Small intestine (tissue), 7 donors: ENCODE measurements at regions not wholly inside any gene's neighbourhood (a gene's known extent, or its start where the extent isn't known, plus 50 kb on each side); places are given as distances from the start of the nearest gene placed in this dataset.

Source experiments
- DNase-seq, 2 donors: peaks; one replicate each; pipeline versions ENCODE4 v3.0.0 to v3.0.0-alpha.2; 2013
- FAIRE-seq: peaks from 2 replicates; lab custom pipeline; 2012; peaks lifted over from hg19 to GRCh38; lab: Jason Lieb, UNC
- H3K27ac ChIP-seq, 3 donors: one replicate each; pipeline ENCODE4 v1.5.1; 2013; ENCODE audit warnings: low read length in 2 of 3, mild to moderate bottlenecking in 2 of 3, control low read depth in 1 of 3, inconsistent platforms in 1 of 3, low read depth in 1 of 3, moderate library complexity in 1 of 3
- H3K27me3 ChIP-seq, 3 donors: one replicate each; pipeline ENCODE4 v1.6.1; 2013; ENCODE audit warnings: low read length in 3 of 3, inconsistent platforms in 1 of 3; ENCODE audit not compliant: control insufficient read depth in 3 of 3, insufficient read depth in 3 of 3
- H3K36me3 ChIP-seq, 3 donors: one replicate each; pipeline ENCODE4 v1.6.1; 2013; ENCODE audit warnings: low read length in 3 of 3, inconsistent platforms in 1 of 3, low read depth in 1 of 3, mild to moderate bottlenecking in 1 of 3, moderate library complexity in 1 of 3; ENCODE audit not compliant: control insufficient read depth in 3 of 3, insufficient read depth in 2 of 3
- H3K4me1 ChIP-seq, 3 donors: one replicate each; pipeline ENCODE4 v1.6.1; 2013; ENCODE audit warnings: low read length in 2 of 3, inconsistent platforms in 1 of 3, low read depth in 1 of 3, mild to moderate bottlenecking in 1 of 3, moderate library complexity in 1 of 3; ENCODE audit not compliant: control insufficient read depth in 3 of 3, insufficient read depth in 2 of 3
- H3K4me3 ChIP-seq, 3 donors: one replicate each; pipeline ENCODE4 v1.5.1; 2013; ENCODE audit warnings: low read length in 3 of 3, control low read depth in 1 of 3, inconsistent platforms in 1 of 3, low read depth in 1 of 3, mild to moderate bottlenecking in 1 of 3, moderate library complexity in 1 of 3
- H3K9me3 ChIP-seq, 2 donors: one replicate each; pipeline ENCODE4 v1.6.1; 2013; ENCODE audit warnings: low read depth in 1 of 2, low read length in 1 of 2; ENCODE audit not compliant: control insufficient read depth in 2 of 2, insufficient read depth in 1 of 2
- WGBS, 3 donors: extraction: QIAGEN DNeasy Blood & Tissue Kit; methylation state at CpG; one replicate each; pipeline ENCODE4 v1.1.7; 2013; 5-methylcytosine and 5-hydroxymethylcytosine counted together
- donor health status: healthy with polysubstance abuse.
- donor health status: control.
- donor health status: control.
- donor health status: Bipolar disorder and iron deficiency.
- donor health status: healthy.

DNA sequence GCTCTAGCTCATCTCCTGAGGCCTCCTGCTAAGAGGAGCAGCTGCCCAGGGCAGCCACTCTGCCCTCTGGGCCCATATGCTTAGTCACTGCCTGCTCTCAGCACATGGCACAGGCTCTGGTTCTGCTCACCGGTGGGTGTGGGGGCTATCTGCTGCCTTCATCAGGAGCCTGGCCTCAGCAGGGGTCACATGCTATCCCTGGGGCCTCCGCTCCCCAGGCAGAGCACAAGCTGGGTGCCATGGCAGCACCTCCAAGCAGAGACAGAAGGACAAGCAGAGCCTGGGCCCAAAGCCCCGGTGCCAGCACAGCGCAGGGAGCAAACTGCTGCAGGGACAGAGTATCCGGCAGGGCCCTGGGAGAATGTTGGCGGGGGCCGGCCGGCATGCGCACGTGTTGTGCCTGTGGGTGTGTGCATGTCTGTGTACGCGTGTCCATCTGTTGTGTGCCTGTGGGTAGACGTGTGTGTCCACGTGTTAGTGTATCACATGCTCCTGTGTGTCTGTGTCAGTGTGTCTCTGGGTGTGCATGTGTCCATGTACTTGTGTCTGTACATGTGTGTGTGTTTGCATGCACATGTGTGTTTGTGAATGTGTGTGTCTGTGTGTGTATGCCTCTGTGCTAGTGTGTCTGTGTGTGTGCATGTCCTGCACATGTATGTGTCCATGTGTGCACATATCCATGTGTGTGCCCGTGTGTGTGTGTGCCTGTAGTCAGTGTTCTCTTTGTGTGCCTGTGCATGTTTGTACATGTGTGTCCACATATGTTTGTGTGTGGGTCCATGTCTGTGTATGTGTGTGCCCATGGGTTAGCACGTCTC lies 326.9 kb downstream of the TMEM121 start:
- no peak overlapping the region for H3K4me3 ChIP-seq
- H3K9me3 ChIP-seq, result peaks cover 0 to 64% of the 10 kb centered on the region in 2 donors
- H3K36me3 ChIP-seq, result no peaks in the 10 kb centered on the region
- no peaks in the 10 kb centered on the region for H3K27me3 ChIP-seq
- 80 to 92% (median 87%) methylated on average over 16 of the region's 16 CpGs for WGBS, 3 donors
- H3K4me1 ChIP-seq, result no peaks in the 10 kb centered on the region
- DNase-seq (no peak), FAIRE-seq (no peak)
- no peak overlapping the region for H3K27ac ChIP-seq

GRCh38 chr14:105853907-105854599 lies 327.7 kb downstream of the TMEM121 start:
- Histone ChIP-seq H3K36me3 (no peaks in the 10 kb centered on the region), H3K4me3 (no peak overlapping the region), H3K9me3 (peaks cover 0 to 72% of the 10 kb centered on the region in 2 donors), H3K27me3 (no peaks in the 10 kb centered on the region), H3K27ac (no peak overlapping the region), H3K4me1 (no peaks in the 10 kb centered on the region)
- FAIRE-seq, result no peak
- 88 to 91% (median 90%) methylated on average over 25 of the region's 25 CpGs for WGBS, 3 donors
- no peak for DNase-seq

- no peaks in the 10 kb centered on the region for H3K4me1 ChIP-seq
- 90 to 94% (median 91%) methylated on average over 25 to 26 of the region's 26 CpGs for WGBS, 3 donors
- peaks cover 0 to 77% of the 10 kb centered on the region in 2 donors for H3K9me3 ChIP-seq
- no peak for FAIRE-seq
- DNase-seq, result no peak
- H3K27me3 ChIP-seq, result no peaks in the 10 kb centered on the region
- no peaks in the 10 kb centered on the region for H3K36me3 ChIP-seq
- H3K4me3 ChIP-seq, result no peak overlapping the region
- no peak overlapping the region for H3K27ac ChIP-seq
Measured at GRCh38 chr14:105854600-105855245, 328.3 kb downstream of the TMEM121 start.

- Histone ChIP-seq H3K36me3 (no peaks in the 10 kb centered on the region), H3K4me1 (no peaks in the 10 kb centered on the region), H3K27me3 (no peaks in the 10 kb centered on the region), H3K4me3 (no peak overlapping the region), H3K27ac (no peak overlapping the region), H3K9me3 (peaks cover 0 to 80% of the 10 kb centered on the region in 2 donors)
- no peak for DNase-seq
- FAIRE-seq, result no peak
- 75 to 89% (median 78%) methylated on average over 33 to 35 of the region's 35 CpGs for WGBS, 3 donors
Measured at GRCh38 chr14:105855246-105855892, 329.0 kb downstream of the TMEM121 start.

GRCh38 chr14:105855893-105856675 lies 329.7 kb downstream of the TMEM121 start:
- no peak for FAIRE-seq
- no peaks in the 10 kb centered on the region for H3K36me3 ChIP-seq
- H3K27me3 ChIP-seq, result no peaks in the 10 kb centered on the region
- DNase-seq, result peak in 1 of 2 donors; percentile 45
- peaks cover 0 to 82% of the 10 kb centered on the region in 2 donors for H3K9me3 ChIP-seq
- no peak overlapping the region for H3K27ac ChIP-seq
- 53 to 84% (median 72%) methylated on average over 28 of the region's 28 CpGs for WGBS, 3 donors
- H3K4me1 ChIP-seq, result no peaks in the 10 kb centered on the region
- no peak overlapping the region for H3K4me3 ChIP-seq

DNA sequence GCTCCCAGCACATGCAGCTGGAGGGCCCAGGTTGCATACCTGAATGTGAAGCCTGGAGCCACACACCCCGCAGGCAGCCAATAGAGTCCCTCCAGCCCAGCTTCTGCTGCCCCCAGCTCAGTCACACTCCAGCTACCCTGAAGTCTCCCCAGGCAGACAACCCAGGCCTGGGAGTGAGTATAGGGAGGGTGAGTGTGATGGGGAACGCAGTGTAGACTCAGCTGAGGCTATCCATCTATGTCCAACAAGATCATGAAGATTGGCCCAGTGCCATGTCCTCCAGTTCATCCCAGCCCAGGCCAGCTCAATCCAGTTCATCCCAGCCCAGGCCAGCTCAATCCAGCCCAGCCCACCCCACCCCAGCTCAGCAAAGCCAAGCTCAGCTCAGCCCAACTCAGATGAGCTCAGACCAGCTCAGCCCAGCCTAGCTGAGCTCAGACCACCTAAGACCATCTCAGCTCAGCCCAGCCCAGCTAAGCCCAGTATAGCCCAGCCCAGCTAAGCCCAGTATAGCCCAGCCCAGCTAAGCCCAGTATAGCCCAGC lies 330.4 kb downstream of the TMEM121 start:
- FAIRE-seq, result no peak
- no peaks in the 10 kb centered on the region for H3K36me3 ChIP-seq
- no peak for DNase-seq
- H3K4me1 ChIP-seq, result no peaks in the 10 kb centered on the region
- no peak overlapping the region for H3K4me3 ChIP-seq
- H3K27ac ChIP-seq, result no peak overlapping the region
- H3K9me3 ChIP-seq, result peaks cover 0 to 77% of the 10 kb centered on the region in 2 donors
- 85 to 88% (median 85%) methylated on average over 2 of the region's 2 CpGs for WGBS, 3 donors
- H3K27me3 ChIP-seq, result no peaks in the 10 kb centered on the region

DNA sequence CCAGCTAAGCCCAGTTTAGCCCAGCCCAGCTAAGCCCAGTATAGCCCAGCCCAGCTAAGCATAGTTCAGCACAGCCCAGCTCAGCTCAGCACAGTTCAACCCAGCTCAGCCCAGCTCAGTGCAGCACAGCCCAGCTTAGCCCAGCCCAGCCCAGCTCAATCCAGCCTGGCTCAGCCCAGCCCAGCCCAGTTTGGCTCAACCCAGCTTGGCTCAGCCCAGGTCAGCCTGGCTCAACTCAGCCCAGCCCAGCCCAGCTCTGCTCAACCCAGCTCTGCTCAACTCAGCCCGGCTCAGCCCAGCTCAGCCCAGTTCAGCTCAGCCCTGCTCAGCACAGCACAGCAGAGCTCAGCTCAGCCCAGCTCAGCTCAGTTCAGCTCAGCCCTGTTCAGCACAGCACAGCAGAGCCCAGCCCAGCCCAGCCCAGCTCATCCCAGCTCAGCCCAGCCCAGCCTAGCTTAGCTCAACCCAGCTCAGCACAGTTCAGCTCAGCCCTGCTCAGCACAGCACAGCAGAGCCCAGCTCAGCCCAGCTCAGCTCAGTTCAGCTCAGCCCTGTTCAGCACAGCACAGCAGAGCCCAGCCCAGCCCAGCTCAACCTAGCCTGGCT lies 330.9 kb downstream of the TMEM121 start:
- DNase-seq (no peak), FAIRE-seq (no peak)
- no peaks in the 10 kb centered on the region for H3K27me3 ChIP-seq
- peaks cover 0 to 77% of the 10 kb centered on the region in 2 donors for H3K9me3 ChIP-seq
- H3K36me3 ChIP-seq, result no peaks in the 10 kb centered on the region
- H3K4me3 ChIP-seq, result no peak overlapping the region
- 23 to 77% (median 73%) methylated on average over 1 of the region's 1 CpG for WGBS, 3 donors
- H3K27ac ChIP-seq, result peak overlapping the region in 2 of 3 donors; percentile 32 to 33
- no peaks in the 10 kb centered on the region for H3K4me1 ChIP-seq
